CD14-positive monocyte (primary cell): ENCODE measurements at regions not wholly inside any gene's neighbourhood (a gene's known extent, or its start where the extent isn't known, plus 50 kb on each side); places are given as distances from the start of the nearest gene placed in this dataset.

ENCODE experiments used
- DNase-seq, 3 donors: peaks; one replicate each; pipeline ENCODE4 v3.0.0-alpha.2; 2011 to 2022
- H2AFZ ChIP-seq: 2 replicates; pipeline ENCODE4 v1.6.0; 2012; ENCODE audit warnings: mild to moderate bottlenecking, low read depth, low read length, inconsistent platforms; ENCODE audit not compliant: insufficient read depth, poor library complexity, severe bottlenecking
- H3K27ac ChIP-seq, 2 donors: 1 replicate in 1 of 2; 2 replicates in 1 of 2; pipeline ENCODE4 v1.5.1; 2012 to 2013; ENCODE audit warnings: low read length in 2 of 2, control low read depth in 1 of 2, inconsistent platforms in 1 of 2, low read depth in 1 of 2, mild to moderate bottlenecking in 1 of 2
- H3K27me3 ChIP-seq, 2 donors: one replicate each; pipeline versions ENCODE4 v1.6.0 to v1.6.1; 2011 to 2013; ENCODE audit warnings: low read length in 2 of 2; ENCODE audit not compliant: control insufficient read depth in 2 of 2, insufficient read depth in 2 of 2
- H3K36me3 ChIP-seq, 2 donors: replicated peaks in 1 of 2; 1 replicate in 1 of 2; 2 replicates in 1 of 2; pipeline versions ENCODE4 v1.5.1 to v1.6.1; 2012 to 2013; ENCODE audit warnings: low read length in 2 of 2, control low read depth in 1 of 2, inconsistent platforms in 1 of 2, mild to moderate bottlenecking in 1 of 2; ENCODE audit not compliant: insufficient read depth in 2 of 2, control insufficient read depth in 1 of 2
- H3K4me1 ChIP-seq, 2 donors: 1 replicate in 1 of 2; 2 replicates in 1 of 2; pipeline versions ENCODE4 v1.5.1 to v1.6.1; 2012 to 2013; ENCODE audit warnings: low read length in 2 of 2, control low read depth in 1 of 2, inconsistent platforms in 1 of 2, mild to moderate bottlenecking in 1 of 2, moderate library complexity in 1 of 2; ENCODE audit not compliant: insufficient read depth in 2 of 2, control insufficient read depth in 1 of 2
- H3K4me2 ChIP-seq: replicated peaks from 2 replicates; pipeline ENCODE3; 2012; ENCODE audit warnings: low read length, moderate library complexity, mild to moderate bottlenecking; ENCODE audit not compliant: poor library complexity, severe bottlenecking; ENCODE audit errors: extremely low read depth
- H3K4me3 ChIP-seq, 3 experiments: fragments of 200-600 bp in 1 of 3; sonication (generic) in 1 of 3; replicated peaks in 1 of 3; 1 replicate in 2 of 3; 2 replicates in 1 of 3; pipeline ENCODE4 v1.5.1; 2011 to 2013; ENCODE audit warnings: low read length in 3 of 3, mild to moderate bottlenecking in 3 of 3, control low read depth in 2 of 3, low read depth in 2 of 3, inconsistent platforms in 1 of 3, moderate library complexity in 1 of 3
- H3K79me2 ChIP-seq: 2 replicates; pipeline ENCODE4 v1.6.0; 2012; ENCODE audit warnings: mild to moderate bottlenecking, control low read depth, inconsistent platforms, low read length, moderate library complexity; ENCODE audit not compliant: insufficient read depth
- H3K9ac ChIP-seq: 2 replicates; pipeline ENCODE4 v1.6.0; 2017; ENCODE audit warnings: low read length, mild to moderate bottlenecking; ENCODE audit not compliant: insufficient read depth, poor library complexity, severe bottlenecking
- H3K9me3 ChIP-seq, 2 donors: replicated peaks in 1 of 2; 1 replicate in 1 of 2; 2 replicates in 1 of 2; pipeline versions ENCODE4 v1.5.1 to v1.6.1; 2012 to 2013; ENCODE audit warnings: low read length in 2 of 2, control low read depth in 1 of 2; ENCODE audit not compliant: control insufficient read depth in 1 of 2, insufficient read depth in 1 of 2
- H4K20me1 ChIP-seq: 2 replicates; pipeline ENCODE4 v1.6.0; 2012; ENCODE audit warnings: mild to moderate bottlenecking, low read length, control low read depth, moderate library complexity; ENCODE audit not compliant: insufficient read depth
- H3K27ac Mint-ChIP-seq, 7 donors: one replicate each; pipeline ENCODE4 v1.8.0; 2020; ENCODE audit warnings: mild to moderate bottlenecking in 7 of 7, mixed read lengths in 7 of 7, moderate library complexity in 6 of 7, inconsistent platforms in 2 of 7
- H3K27me3 Mint-ChIP-seq, 3 donors: one replicate each; pipeline ENCODE4 v1.8.0; 2021 to 2022; ENCODE audit warnings: low read depth in 3 of 3, mild to moderate bottlenecking in 3 of 3, mixed read lengths in 3 of 3, moderate library complexity in 3 of 3, inconsistent platforms in 1 of 3
- H3K36me3 Mint-ChIP-seq, 2 donors: one replicate each; pipeline ENCODE4 v1.8.0; 2020; ENCODE audit warnings: mixed read lengths in 2 of 2, inconsistent platforms in 1 of 2, mild to moderate bottlenecking in 1 of 2
- H3K4me1 Mint-ChIP-seq: one replicate; pipeline ENCODE4 v1.8.0; 2020; ENCODE audit warnings: mild to moderate bottlenecking, mixed read lengths
- H3K4me3 Mint-ChIP-seq, 2 donors: one replicate each; pipeline ENCODE4 v1.8.0; 2020; ENCODE audit warnings: mild to moderate bottlenecking in 2 of 2, mixed read lengths in 2 of 2, moderate library complexity in 1 of 2
- H3K9me3 Mint-ChIP-seq, 7 donors: one replicate each; pipeline ENCODE4 v1.8.0; 2020 to 2022; ENCODE audit warnings: mixed read lengths in 7 of 7, mild to moderate bottlenecking in 6 of 7, moderate library complexity in 6 of 7, inconsistent platforms in 2 of 7
- WGBS: methylation state at CpG from one replicate; pipeline ENCODE4 v1.1.5; 2013; ENCODE audit warnings: missing lambda C conversion rate; ENCODE audit not compliant: insufficient coverage; 5-methylcytosine and 5-hydroxymethylcytosine counted together
- intact Hi-C, 2 donors: fragments of 100-400 bp; cut with micrococcal nuclease; formaldehyde crosslinking; loops; one replicate each; pipeline versions ENCODE4 v1.15.0 to v1.15.1; 2023
- TF ChIP-seq, protein P1 (sequence below): fragments of 200-600 bp; IDR thresholded peaks from one replicate; pipeline ENCODE4 v1.8.0; 2022; ENCODE audit warnings: antibody characterized with exemption, mild to moderate bottlenecking

GRCh38 chr12:67057072-67057471 lies 212.1 kb upstream of the CAND1 start:
- no peaks in the 10 kb centered on the region for H3K4me1 ChIP-seq
- Mint-ChIP-seq H3K36me3 (no peaks in the 10 kb centered on the region), H3K27me3 (peaks cover 0 to 5% (median 4%) of the 10 kb centered on the region in 3 donors), H3K9me3 (peaks cover 0 to 5% (median 1%) of the 10 kb centered on the region in 7 donors), H3K4me3 (no peak overlapping the region), H3K4me1 (no peaks in the 10 kb centered on the region), H3K27ac (no peak overlapping the region)
- intact Hi-C loops, result no loop called here
- H3K27me3 ChIP-seq, result no peaks in the 10 kb centered on the region
- no peak overlapping the region for H2AFZ ChIP-seq
- H3K4me2 ChIP-seq, result no peak overlapping the region
- H3K9ac ChIP-seq, result no peak overlapping the region
- TF ChIP-seq, protein P1, sequence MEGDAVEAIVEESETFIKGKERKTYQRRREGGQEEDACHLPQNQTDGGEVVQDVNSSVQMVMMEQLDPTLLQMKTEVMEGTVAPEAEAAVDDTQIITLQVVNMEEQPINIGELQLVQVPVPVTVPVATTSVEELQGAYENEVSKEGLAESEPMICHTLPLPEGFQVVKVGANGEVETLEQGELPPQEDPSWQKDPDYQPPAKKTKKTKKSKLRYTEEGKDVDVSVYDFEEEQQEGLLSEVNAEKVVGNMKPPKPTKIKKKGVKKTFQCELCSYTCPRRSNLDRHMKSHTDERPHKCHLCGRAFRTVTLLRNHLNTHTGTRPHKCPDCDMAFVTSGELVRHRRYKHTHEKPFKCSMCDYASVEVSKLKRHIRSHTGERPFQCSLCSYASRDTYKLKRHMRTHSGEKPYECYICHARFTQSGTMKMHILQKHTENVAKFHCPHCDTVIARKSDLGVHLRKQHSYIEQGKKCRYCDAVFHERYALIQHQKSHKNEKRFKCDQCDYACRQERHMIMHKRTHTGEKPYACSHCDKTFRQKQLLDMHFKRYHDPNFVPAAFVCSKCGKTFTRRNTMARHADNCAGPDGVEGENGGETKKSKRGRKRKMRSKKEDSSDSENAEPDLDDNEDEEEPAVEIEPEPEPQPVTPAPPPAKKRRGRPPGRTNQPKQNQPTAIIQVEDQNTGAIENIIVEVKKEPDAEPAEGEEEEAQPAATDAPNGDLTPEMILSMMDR, result no peak
- no peaks in the 10 kb centered on the region for H3K36me3 ChIP-seq
- H3K27ac ChIP-seq, result no peak overlapping the region
- no peak overlapping the region for H3K4me3 ChIP-seq
- WGBS, result no CpG with 5 or more reads among the region's 5 CpGs
- H3K9me3 ChIP-seq, result no peaks in the 10 kb centered on the region
- DNase-seq, result no peak
- H4K20me1 ChIP-seq, result no peaks in the 10 kb centered on the region
- no peaks in the 10 kb centered on the region for H3K79me2 ChIP-seq

DNA sequence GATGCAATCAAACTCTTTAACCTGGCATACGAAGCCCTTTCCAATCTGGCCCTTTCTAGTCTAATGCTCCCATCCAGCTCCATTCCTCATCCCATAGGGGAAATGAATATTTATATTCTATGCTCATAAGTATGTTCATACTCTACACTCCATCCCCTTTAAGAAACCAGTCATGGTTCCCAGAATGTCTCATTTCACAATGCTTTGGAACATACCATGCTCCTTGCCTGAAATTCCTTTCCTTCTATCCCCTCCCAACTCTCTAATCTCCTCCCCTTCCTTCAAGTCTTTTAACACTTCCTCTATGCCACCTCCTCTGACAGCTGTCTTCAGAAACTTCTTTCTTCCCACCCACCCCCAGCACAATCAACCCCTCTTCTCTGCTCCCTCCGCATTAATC lies 207.0 kb upstream of the CAND1 start:
- Mint-ChIP-seq H3K4me3 (no peak overlapping the region), H3K4me1 (no peaks in the 10 kb centered on the region), H3K9me3 (no peaks in the 10 kb centered on the region), H3K27me3 (peaks cover 0 to 15% (median 7%) of the 10 kb centered on the region in 3 donors), H3K36me3 (no peaks in the 10 kb centered on the region), H3K27ac (no peak overlapping the region)
- intact Hi-C loops, result no loop called here
- H3K79me2 ChIP-seq, result no peaks in the 10 kb centered on the region
- no CpG with 5 or more reads among the region's 2 CpGs for WGBS
- H3K36me3 ChIP-seq, result no peaks in the 10 kb centered on the region
- H3K27ac ChIP-seq, result no peak overlapping the region
- H4K20me1 ChIP-seq, result no peaks in the 10 kb centered on the region
- H3K9ac ChIP-seq, result no peak overlapping the region
- no peak overlapping the region for H3K4me3 ChIP-seq
- DNase-seq, result no peak
- no peak overlapping the region for H2AFZ ChIP-seq
- H3K27me3 ChIP-seq, result peaks cover 9 to 12% of the 10 kb centered on the region in 2 donors
- no peak overlapping the region for H3K4me2 ChIP-seq
- no peaks in the 10 kb centered on the region for H3K4me1 ChIP-seq
- TF ChIP-seq, protein P1, result no peak
- no peaks in the 10 kb centered on the region for H3K9me3 ChIP-seq
